ENCODE measurements at regions not wholly inside any gene's neighbourhood (a gene's known extent, or its start where the extent isn't known, plus 50 kb on each side); places are given as distances from the start of the nearest gene placed in this dataset.

DNA sequence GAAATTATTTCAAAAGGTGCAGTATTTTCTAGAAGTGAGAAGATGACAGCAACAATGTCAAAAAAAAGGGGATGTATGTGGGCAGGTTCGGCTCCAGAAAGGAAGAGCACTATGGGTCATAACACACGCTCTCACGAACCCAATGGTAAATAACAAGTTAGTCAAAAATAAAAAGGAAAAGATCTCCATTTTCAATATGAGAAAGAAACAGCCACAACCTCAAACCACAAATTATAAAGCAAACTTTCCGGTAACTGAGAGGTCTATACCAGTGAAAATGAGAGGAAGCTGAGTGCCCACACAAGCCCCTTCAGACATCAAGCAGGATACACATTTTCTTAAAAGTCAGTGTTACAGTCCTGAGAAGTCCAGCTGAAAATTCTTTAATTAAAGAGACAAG lies 398.5 kb upstream of the RPS23 start (continued):
- TF ChIP-seq FOXK2 (IDR thresholded peaks at IDR 0.05) (no peak), NR2F1 (conservative IDR thresholded peaks at IDR 0.05) (peak; percentile 53), KLF5 (IDR thresholded peaks at IDR 0.05; ENCODE audit: partially characterized antibody) (no peak), HCFC1 (IDR thresholded peaks at IDR 0.05; ENCODE audit: low read length) (no peak), BCL11A (IDR thresholded peaks at IDR 0.05; ENCODE audit: low read depth, low read length) (peak; percentile 41; the same call in 1 of the 2 replicates), CBFB (IDR thresholded peaks at IDR 0.05; ENCODE audit: low read depth) (peak; percentile 63; the same call in 1 of the 2 replicates), ATF2 (IDR thresholded peaks at IDR 0.05; ENCODE audit: low read length) (peak; percentile 45), BCL3 (IDR thresholded peaks at IDR 0.05; ENCODE audit: borderline replicate concordance, insufficient read depth, low read depth, low read length, poor library complexity, severe bottlenecking) (no peak), MTA2 (IDR thresholded peaks at IDR 0.05; ENCODE audit: low read depth) (peak; percentile 70), PRDM15 (CRISPR knock-in tag; IDR thresholded peaks at IDR 0.05) (no peak), MEF2A (IDR thresholded peaks at IDR 0.05; ENCODE audit: insufficient read depth, low read depth, low read length) (0 out of 2 replicates have a peak, but pooled peaks have one; percentile 22), IKZF2 (IDR thresholded peaks at IDR 0.05) (peak in 1 of 2 experiments; percentile 70; a peak in 3 of 4 replicates), IKZF1 (conservative IDR thresholded peaks at IDR 0.05) (peak; percentile 36; the same call in 1 of the 2 replicates), CREM (IDR thresholded peaks at IDR 0.05; ENCODE audit: low read depth) (peak; percentile 21; the same call in 1 of the 2 replicates)

Data from GM12878 (cell line).